NCI-H748 (cell line): ENCODE measurements at regions not wholly inside any gene's neighbourhood (a gene's known extent, or its start where the extent isn't known, plus 50 kb on each side); places are given as distances from the start of the nearest gene placed in this dataset.
"Not testable (repeated sequence)": the region's sequence is repeated elsewhere in the genome, so short reads cannot be mapped to it uniquely, and the experiment has no call there.

ENCODE experiments used
- DNase-seq: peaks from one replicate; lab custom pipeline; 2025; ENCODE audit not compliant: unreplicated experiment; lab: John Stamatoyannopoulos, UW

DNA sequence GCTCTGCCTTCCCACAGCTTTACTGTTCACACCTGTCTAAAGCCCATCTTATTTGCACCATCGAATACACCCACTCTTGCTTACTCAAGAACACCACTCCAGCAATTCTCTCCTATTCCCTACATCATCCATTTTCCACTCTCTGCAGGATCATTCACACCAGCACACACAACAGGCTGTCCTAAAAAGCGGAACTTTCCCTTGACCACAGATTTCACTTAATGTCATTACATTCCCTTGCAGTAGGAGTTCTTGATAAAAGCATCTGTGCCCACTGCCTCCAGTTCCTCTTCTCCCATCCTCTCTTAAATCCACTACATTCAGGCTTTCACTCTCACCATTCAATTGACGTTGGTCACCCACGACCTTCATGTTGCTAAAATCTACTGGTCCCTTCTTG is 103.0 kb upstream of the PABPC3 start:
- not testable (repeated sequence) for DNase-seq

DNA sequence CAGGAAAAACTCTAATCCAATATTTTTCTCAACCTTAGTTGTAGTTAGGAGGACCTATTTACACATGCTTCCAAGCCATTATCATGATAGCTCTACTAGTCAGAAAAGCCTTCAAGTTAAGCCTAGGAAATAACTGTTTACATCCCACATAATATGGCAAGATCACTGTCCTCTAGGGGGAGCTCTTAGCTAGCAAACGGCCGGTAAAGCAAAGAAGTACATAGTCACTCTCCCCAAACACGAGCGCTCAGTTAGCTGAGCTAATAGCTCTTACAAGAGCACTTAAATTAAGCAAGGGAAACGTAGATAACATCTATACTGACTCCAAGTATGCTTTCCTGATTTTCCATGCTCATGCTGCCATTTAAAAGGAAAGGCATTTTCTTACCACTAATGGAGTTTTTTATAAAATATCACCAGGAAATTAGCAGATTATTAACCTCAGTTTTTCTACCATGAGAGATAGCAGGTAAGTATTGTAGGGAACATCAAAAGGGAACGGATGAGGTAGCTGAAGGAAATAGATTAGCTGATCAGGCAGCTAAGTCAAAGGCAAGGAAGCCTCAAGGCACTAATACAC is 100.6 kb upstream of the PABPC3 start:
- peak; percentile 95 for DNase-seq

DNA sequence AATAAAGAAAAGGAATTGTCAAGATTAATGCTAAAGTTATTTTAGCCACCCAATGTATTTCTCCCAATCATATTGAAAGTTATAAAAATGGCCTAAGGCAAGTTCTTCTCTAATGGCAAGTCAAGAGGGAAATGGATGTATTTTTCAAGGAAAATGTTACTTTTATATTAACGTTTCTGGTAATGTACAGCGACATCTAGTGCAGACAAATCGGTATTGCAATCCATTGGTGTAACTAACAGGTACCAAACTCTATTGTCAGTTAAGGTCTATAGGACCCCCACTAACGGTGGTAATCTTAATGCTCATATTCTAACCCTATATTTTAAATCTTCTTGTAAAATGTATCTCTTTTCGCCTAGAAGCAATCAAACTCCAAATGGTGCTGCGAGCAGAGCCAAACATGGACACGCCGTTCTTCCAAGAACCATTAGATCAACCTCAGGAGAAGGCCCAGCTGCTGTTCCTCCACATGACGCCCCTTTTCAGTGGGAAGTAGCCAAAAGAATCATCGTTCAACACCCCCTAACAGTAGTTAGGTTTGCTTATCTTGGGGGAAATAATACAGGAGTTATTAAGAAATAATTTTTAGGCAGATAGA is 98.5 kb upstream of the PABPC3 start:
- DNase-seq, result peak; percentile 78

- DNase-seq, result no peak
Measured at GRCh38 chr13:24998433-24998832, 97.5 kb upstream of the PABPC3 start.

GRCh38 chr13:25001476-25002206 is 94.3 kb upstream of the PABPC3 start:
- peak; percentile 36 for DNase-seq

- DNase-seq, result not testable (repeated sequence)
Measured at GRCh38 chr13:25002311-25002710, 93.6 kb upstream of the PABPC3 start.

- DNase-seq, result not testable (repeated sequence)
Measured at GRCh38 chr13:25004489-25004888, 91.4 kb upstream of the PABPC3 start.

DNA sequence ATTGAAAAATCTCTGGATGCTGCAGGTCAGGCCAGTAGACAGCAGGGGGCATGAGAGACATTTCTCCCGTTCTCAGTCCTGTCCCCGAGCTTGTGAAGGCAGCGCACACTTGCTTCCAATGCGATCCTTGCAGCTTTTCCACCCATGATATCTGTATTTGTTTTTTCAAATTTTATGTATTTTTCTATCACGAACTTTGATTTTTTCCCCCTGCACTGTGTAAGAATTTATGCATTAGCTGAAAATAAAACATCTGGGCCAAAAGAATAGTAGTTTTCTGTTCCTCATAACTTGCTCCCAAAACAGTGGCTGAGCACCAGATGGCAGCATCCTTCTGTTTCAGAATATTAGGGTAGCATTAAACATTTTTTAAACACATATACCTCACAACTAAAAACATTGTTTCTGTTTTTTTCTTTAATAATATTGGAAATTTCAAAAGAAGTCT is 90.9 kb upstream of the PABPC3 start:
- DNase-seq, result peak; percentile 48

DNA sequence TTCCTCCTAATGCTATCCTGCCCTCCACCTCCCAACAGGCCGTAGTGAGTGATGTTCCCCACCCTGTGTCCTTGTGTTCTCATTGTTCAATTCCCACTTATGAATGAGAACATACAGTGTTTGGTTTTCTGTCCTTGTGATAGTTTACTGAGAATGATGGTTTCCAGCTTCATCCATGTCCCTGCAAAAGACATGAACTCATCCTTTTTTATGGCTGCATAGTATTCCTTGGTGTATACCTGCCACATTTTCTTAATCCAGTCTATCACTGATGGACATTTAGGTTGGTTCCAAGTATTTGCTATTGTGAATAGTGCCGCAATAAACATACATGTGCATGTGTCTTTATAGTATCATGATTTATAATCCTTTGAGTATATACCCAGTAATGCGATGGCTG is 88.5 kb upstream of the PABPC3 start:
- DNase-seq, result not testable (repeated sequence)

GRCh38 chr13:25014398-25014973 is 81.5 kb upstream of the PABPC3 start:
- not testable (repeated sequence) for DNase-seq

- not testable (repeated sequence) for DNase-seq
Measured at GRCh38 chr13:25017176-25017575, 78.8 kb upstream of the PABPC3 start.

DNA sequence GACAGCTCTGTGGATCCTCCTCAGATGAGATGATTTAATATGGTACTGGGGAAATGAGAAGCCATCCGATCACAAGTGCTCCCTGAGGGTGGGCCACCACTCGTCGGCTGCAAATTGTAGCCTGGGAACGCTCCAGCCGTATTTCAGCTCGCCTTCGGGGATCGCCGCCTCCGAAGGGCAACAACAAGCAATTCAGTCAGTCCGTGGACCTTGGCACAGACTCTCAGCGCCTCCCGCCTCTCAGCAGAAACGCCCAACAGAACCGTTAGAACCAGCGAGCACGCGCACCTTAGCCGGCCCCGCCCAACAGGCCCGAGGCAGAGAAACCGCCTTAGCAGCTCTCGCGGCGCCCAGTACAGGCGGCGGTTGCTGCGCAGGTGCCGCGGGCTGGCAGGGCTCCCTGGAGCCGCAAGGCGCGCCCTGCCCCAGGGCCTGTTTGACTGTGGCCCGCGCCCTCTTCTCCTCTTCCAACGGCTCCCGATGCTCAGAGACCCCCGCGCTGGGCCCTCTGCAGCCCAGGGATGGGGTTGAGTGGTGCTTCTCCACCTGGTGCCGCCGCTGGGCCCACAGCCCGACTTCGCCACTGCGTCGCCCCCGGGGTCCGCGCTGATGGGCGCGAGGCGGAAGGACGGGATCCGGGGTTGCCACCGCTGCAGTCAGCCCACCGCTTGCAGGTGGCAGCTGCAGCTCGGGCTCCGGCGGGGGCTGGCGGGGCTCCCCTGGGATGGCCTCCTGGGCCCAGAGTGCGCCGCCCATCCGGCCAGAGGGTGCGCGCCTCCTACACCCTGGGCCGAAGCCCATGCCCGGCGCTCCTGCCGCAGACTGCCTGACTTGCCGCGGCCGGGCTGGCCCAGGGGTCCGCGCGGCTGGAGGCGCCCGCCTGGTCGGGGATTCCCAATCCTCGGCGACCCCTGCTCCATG is 77.9 kb upstream of the PABPC3 start:
- peak; percentile 93 for DNase-seq

DNA sequence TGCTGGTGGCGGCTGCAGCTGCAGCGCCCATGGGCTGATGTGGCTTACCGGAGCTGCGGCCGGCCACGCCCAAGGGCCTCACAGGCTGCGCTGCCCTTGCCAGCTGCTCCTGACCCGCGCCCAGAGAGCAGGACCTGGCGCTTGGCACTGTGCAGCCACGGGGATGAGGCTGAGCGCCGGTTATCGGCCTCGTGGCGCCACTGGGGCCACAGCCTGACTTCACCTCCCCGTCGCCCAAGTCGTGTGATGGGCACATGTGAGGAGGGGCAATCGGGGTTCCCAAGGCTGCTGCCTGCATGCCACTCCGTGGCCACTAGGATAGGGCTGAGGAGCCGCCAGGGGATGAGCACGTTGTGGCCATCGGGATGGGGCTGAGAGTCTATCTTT is 77.2 kb upstream of the PABPC3 start:
- peak; percentile 79 for DNase-seq

DNA sequence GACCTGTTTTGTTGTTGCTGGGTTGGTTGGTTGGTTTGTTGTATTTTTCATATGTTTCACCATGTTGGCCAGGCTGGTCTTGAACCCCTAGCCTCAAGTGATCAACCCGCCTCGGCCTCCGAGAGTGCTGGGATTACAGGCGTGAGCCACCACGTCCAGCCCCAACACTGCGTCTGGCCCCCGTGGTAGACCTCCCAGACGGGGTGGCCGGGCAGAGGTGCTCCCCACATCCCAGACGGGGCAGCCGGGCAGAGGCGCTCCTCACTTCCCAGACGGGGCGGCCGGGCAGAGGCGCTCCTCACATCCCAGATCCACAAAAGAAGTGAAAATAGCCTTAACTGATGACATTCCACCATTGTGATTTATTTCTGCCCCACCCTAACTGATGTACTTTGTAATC is 76.2 kb upstream of the PABPC3 start:
- DNase-seq, result not testable (repeated sequence)

DNA sequence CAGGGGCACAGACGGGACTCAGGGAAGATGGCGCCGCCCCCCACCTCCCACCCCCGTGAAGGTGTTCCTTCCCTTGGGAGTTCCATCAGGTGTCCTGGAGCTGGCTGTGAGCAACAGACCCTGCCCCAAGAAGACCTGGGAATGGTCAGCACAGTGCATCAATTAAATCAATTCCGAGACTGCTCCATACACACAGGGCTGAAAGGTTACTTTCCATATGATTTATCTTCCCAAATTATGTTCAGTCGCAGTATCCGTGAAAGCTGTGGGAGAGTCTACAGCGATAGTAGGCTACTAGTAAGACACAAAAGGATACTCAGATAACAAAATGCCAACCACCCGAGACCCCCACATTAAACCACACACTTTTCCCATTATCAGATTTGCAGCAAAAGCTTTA is 71.8 kb upstream of the PABPC3 start:
- DNase-seq, result no peak

GRCh38 chr13:25032160-25032559 is 63.8 kb upstream of the PABPC3 start:
- no peak for DNase-seq

GRCh38 chr13:25034173-25034572 is 61.8 kb upstream of the PABPC3 start:
- DNase-seq, result no peak

DNA sequence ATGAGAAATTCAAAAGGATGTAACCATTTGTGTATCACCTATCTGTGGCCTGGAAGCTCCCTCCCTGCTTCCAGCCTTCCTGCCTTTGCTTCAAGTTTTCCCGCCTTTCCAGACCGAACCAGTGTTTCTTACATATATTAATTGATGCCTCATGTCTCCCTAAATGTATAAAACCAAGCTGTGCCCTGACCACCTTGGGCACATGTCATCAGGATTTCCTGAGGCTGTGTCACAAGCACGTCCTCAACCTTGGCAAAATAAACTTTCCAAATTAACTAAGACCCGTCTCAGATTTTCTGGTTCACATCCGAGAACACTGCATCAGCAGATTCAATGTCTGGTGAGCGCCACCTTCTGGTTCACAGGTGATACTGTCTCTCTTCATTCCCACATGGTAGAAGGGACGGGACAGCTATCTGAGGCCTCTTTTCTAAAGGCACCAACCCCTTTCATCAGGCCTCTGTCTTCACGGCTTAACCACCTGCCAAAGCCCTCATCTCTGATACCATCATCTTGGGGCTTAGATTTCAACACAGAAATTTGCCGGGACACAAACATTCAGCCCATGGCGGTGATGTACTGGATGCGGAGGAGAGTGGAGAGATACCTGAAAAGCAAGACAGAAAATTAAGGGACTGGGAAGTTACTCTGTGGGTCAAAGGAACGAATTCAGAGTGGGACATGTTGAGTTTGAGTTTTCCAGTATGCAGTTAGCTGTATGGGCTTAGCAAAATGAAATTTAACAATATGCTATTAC is 58.7 kb upstream of the PABPC3 start:
- peak; percentile 83 for DNase-seq

DNA sequence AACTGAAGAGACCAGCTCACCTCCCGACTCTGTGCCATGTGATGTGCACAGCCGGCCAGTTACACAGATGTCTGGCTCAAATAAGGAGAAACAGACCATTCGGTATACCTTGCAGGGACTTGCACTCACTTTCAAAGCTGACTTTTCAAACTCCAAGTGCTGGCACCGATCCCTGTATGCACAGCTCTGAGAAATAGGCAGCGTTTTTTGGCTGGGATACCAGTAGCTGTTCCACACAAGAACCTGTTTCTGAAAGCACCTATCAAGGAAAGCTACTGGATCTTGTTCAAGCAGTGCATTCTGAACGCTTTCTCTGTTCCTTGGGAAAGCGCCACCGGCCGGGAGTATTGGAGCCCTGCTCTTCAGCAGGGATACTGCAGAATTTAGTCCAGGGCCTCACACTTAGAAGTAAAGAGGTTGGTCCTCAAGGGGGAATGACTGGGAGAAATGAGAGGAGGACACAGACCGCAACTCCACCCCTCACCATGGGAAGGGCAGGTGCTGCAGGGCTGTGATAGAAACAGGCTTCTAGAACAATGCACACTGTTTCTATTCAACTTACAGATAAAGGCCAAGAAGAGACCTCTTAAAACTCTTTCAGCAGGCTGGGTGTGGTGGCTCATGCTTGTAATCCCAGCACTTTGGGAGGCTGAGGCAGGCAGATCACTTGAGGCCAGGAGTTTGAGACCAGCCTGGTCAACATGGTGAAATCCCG is 53.6 kb upstream of the PABPC3 start:
- peak; percentile 42 for DNase-seq

DNA sequence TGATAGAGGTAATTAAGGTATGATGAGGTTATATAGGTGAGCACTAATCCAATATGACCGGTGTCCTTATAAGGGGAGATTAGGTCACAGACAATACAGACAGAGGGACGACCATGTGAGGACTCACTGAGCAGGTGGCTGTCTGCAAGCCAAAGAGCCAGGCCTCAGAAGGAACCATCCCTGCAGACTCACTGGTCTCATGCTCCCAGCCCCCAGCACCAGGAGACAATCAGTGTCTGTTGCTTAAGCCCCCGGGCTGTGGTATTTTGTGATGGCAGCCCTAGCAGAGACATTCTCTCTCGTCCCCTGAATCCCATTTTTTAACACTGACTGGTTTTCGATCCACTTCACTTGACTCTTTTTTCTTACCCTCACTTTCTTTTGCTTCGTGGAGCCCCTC is 51.9 kb upstream of the PABPC3 start:
- no peak for DNase-seq
